ENCODE measurements at regions not wholly inside any gene's neighbourhood (a gene's known extent, or its start where the extent isn't known, plus 50 kb on each side); places are given as distances from the start of the nearest gene placed in this dataset.

DNA sequence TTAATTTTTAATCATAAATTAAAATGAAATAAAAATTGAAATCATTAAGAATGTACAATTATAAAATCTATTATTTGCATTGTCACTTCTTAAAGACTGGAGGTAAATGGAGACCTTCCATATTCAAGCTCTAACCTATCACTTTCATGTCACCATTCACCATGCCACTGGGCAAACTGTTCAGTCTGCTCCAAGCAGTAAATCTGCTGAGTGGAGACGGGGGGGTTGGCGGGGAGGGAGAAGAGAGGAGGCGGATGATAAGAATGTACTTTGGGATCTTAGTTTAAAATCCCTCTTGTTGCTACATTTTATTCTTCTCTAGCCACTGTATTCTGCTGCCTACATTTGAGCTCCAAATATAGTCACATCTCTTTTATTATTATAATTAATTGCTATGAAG is 365.9 kb upstream of the NFIA start:
- Histone ChIP-seq H3K23ac (ENCODE audit: insufficient read length) (no peak overlapping the region), H3K18ac (ENCODE audit: extremely low read depth, low read length) (no peak overlapping the region), H3K79me2 (ENCODE audit: control insufficient read depth in 1 of 2, insufficient read depth in 2 of 2, low read length in 2 of 2) (no peaks in the 10 kb centered on the region), H3K9ac (replicated peaks in 1 of 4; ENCODE audit: extremely low read depth in 1 of 4, low read depth in 3 of 4, low read length in 3 of 4) (no peak overlapping the region), H3K36me3 (ENCODE audit: control insufficient read depth in 2 of 4, insufficient read depth in 4 of 4, low read length in 3 of 4) (no peaks in the 10 kb centered on the region), H3K4me2 (ENCODE audit: insufficient read depth in 1 of 2, low read depth in 2 of 2, low read length in 2 of 2) (no peak overlapping the region), H2BK120ac (replicated peaks; ENCODE audit: low read depth, low read length) (no peak overlapping the region), H3K4me1 (replicated peaks in 1 of 4; ENCODE audit: control insufficient read depth in 3 of 4, insufficient read depth in 4 of 4, low read length in 3 of 4) (no peaks in the 10 kb centered on the region), H2BK15ac (ENCODE audit: low read length) (no peak overlapping the region), H4K91ac (replicated peaks; ENCODE audit: insufficient read length, low read length) (no peak overlapping the region), H4K20me1 (replicated peaks in 1 of 2; ENCODE audit: control insufficient read depth in 1 of 2, insufficient read depth in 2 of 2, low read length in 2 of 2) (no peaks in the 10 kb centered on the region), H3K27me3 (replicated peaks in 1 of 4; ENCODE audit: control insufficient read depth in 3 of 4, extremely low read depth in 1 of 4, insufficient read depth in 3 of 4, low read length in 3 of 4) (no peaks in the 10 kb centered on the region), H3K23me2 (ENCODE audit: low read depth, low read length) (no peaks in the 10 kb centered on the region), H3K14ac (ENCODE audit: insufficient read length) (no peak overlapping the region), H2AFZ (ENCODE audit: low read length) (no peak overlapping the region), H2BK12ac (ENCODE audit: low read depth, low read length) (no peak overlapping the region), H4K8ac (ENCODE audit: extremely low read depth, insufficient read depth, low read length) (no peak overlapping the region), H3K79me1 (ENCODE audit: low read depth, low read length) (no peaks in the 10 kb centered on the region), H3K9me3 (ENCODE audit: insufficient read depth in 2 of 2, low read depth in 1 of 2, low read length in 1 of 2) (peaks cover under 1 to 3% of the 10 kb centered on the region in 2 experiments; a peak in 1 of 4 replicates), H3K27ac (ENCODE audit: low read depth, low read length) (no peak overlapping the region), H2BK5ac (ENCODE audit: low read depth, low read length) (no peak overlapping the region), H2AK5ac (ENCODE audit: low read depth, low read length) (no peak overlapping the region), H3K4me3 (ENCODE audit: extremely low read depth in 1 of 4, insufficient read depth in 2 of 4, low read depth in 3 of 4, low read length in 4 of 4) (no peak overlapping the region), H2BK20ac (ENCODE audit: low read length) (no peak overlapping the region), H3K4ac (replicated peaks; ENCODE audit: insufficient read length, low read depth, low read length) (no peak overlapping the region), H3K56ac (replicated peaks; ENCODE audit: insufficient read length, low read depth, low read length) (no peak overlapping the region), H4K5ac (ENCODE audit: insufficient read length, low read depth, low read length) (no peak overlapping the region)
- DNase-seq (ENCODE audit: low read depth in 1 of 2, low spot score in 2 of 2) (no peak), FAIRE-seq (no peak)
- CTCF ChIA-PET (ENCODE audit: partially characterized antibody), result no interaction called here
- 91% methylated on average over 3 of the region's 3 CpGs; no CpG with 5 or more reads in 1 of the 2 experiments for WGBS, 2 experiments (ENCODE audit: extremely low coverage in 1 of 2, insufficient coverage in 1 of 2, insufficient read length in 1 of 2, insufficient replicate concordance in 2 of 2, low coverage in 1 of 2, low lambda C conversion rate in 2 of 2, missing lambda C conversion rate in 1 of 2)
- POLR2A ChIA-PET (ENCODE audit: partially characterized antibody), result no interaction called here
- no peak for TF ChIP-seq SUZ12 (IDR thresholded peaks at IDR 0.05; ENCODE audit: low read length)
